C4-2B (cell line): ENCODE measurements at regions not wholly inside any gene's neighbourhood (a gene's known extent, or its start where the extent isn't known, plus 50 kb on each side); places are given as distances from the start of the nearest gene placed in this dataset.

Source experiments
- H3K27ac ChIP-seq: fragments of 450-650 bp; 2 replicates; pipeline ENCODE4 v1.5.1; 2017
- CTCF ChIP-seq: fragments of 450-650 bp; conservative IDR thresholded peaks from 2 replicates; pipeline ENCODE4 v1.5.1; 2017; ENCODE audit warnings: mild to moderate bottlenecking
- ZFX ChIP-seq: fragments of 450-650 bp; IDR thresholded peaks from 2 replicates; pipeline ENCODE4 v1.6.1; 2017

- TF ChIP-seq CTCF (no peak), ZFX (no peak)
These were observed 213.3 kb upstream of the NFIA start for GRCh38 chr1:60868901-60869663.

GRCh38 chr1:60867782-60868181, 214.6 kb upstream of the NFIA start:
- no peak for TF ChIP-seq ZFX
- TF ChIP-seq CTCF = no peak

More at GRCh38 chr1:60868901-60869663, 213.3 kb upstream of the NFIA start:
- H3K27ac ChIP-seq = no peak overlapping the region

GRCh38 chr1:60866917-60867531, 215.3 kb upstream of the NFIA start:
- H3K27ac ChIP-seq = no peak overlapping the region
- TF ChIP-seq ZFX (no peak), CTCF (no peak)

More at GRCh38 chr1:60867782-60868181, 214.6 kb upstream of the NFIA start:
- no peak overlapping the region for H3K27ac ChIP-seq

- no peak overlapping the region for H3K27ac ChIP-seq
These were observed 216.0 kb upstream of the NFIA start for GRCh38 chr1:60866226-60866900.

GRCh38 chr1:60865166-60865565, 217.2 kb upstream of the NFIA start:
- TF ChIP-seq CTCF (no peak), ZFX (no peak)
- no peak overlapping the region for H3K27ac ChIP-seq

More at GRCh38 chr1:60866226-60866900, 216.0 kb upstream of the NFIA start:
- TF ChIP-seq ZFX (no peak), CTCF (no peak)

- TF ChIP-seq CTCF (no peak), ZFX (no peak)
- no peak overlapping the region for H3K27ac ChIP-seq
These were observed 217.6 kb upstream of the NFIA start for GRCh38 chr1:60864722-60865121.

- TF ChIP-seq CTCF (no peak), ZFX (no peak)
- H3K27ac ChIP-seq = no peak overlapping the region
These were observed 219.2 kb upstream of the NFIA start for GRCh38 chr1:60863131-60863530.
